SK-N-SH (cell line): ENCODE measurements at regions not wholly inside any gene's neighbourhood (a gene's known extent, or its start where the extent isn't known, plus 50 kb on each side); places are given as distances from the start of the nearest gene placed in this dataset.

Experiments used
- CTCF ChIA-PET: fragments of 300-600, 350-600 bp; formaldehyde crosslinking; extraction: SDS; loops from one replicate; lab custom pipeline; 2021; lab: Yijun Ruan, JAX
- POLR2A ChIA-PET: fragments of 350-600 bp; sonication (Branson Sonifier 250); formaldehyde crosslinking; extraction: SDS; loops from one replicate; lab custom pipeline; 2020; ENCODE audit warnings: antibody characterized with exemption, inconsistent platforms; lab: Yijun Ruan, JAX
- DNase-seq: peaks from one replicate; pipeline ENCODE4 v3.0.0; 2012
- H2AFZ ChIP-seq: fragments of 200-600 bp; sonication (generic); 2 replicates; pipeline ENCODE4 v1.8.1; 2016; ENCODE audit warnings: antibody characterized with exemption, mild to moderate bottlenecking, low read depth
- H3F3A ChIP-seq: fragments of 200-600 bp; sonication (generic); replicated peaks from 2 replicates; pipeline ENCODE3; 2016; ENCODE audit warnings: antibody characterized with exemption, mild to moderate bottlenecking; ENCODE audit not compliant: insufficient read depth
- H3K27ac ChIP-seq, 2 experiments: fragments of 200-500 bp in 1 of 2; fragments of 200-600 bp in 1 of 2; sonication (Bioruptor generic) in 1 of 2; sonication (generic), shearing (Covaris generic) in 1 of 2; 2 replicates each; pipeline versions ENCODE4 v1.5.1 to v1.6.1; 2014 to 2016; ENCODE audit warnings: low read depth in 2 of 2, inconsistent platforms in 1 of 2, low read length in 1 of 2, mild to moderate bottlenecking in 1 of 2, mixed read lengths in 1 of 2
- H3K27me3 ChIP-seq: fragments of 200-600 bp; sonication (generic), shearing (Covaris generic); 2 replicates; pipeline ENCODE4 v1.6.1; 2016; ENCODE audit warnings: mixed run types; ENCODE audit not compliant: insufficient read depth
- H3K36me3 ChIP-seq, 2 experiments: fragments of 200-500 bp in 1 of 2; fragments of 200-600 bp in 1 of 2; sonication (Bioruptor generic) in 1 of 2; sonication (generic) in 1 of 2; replicated peaks in 1 of 2; 2 replicates each; pipeline versions ENCODE3 to v1.5.1; 2014 to 2016; ENCODE audit warnings: low read length in 1 of 2, mild to moderate bottlenecking in 1 of 2; ENCODE audit not compliant: insufficient read depth in 2 of 2, control insufficient read depth in 1 of 2
- H3K4me1 ChIP-seq, 2 experiments: fragments of 200-500 bp in 1 of 2; fragments of 200-600 bp in 1 of 2; sonication (Bioruptor generic) in 1 of 2; sonication (generic), shearing (Covaris generic) in 1 of 2; 2 replicates each; pipeline versions ENCODE4 v1.5.1 to v1.6.1; 2014 to 2016; ENCODE audit warnings: low read depth in 1 of 2, low read length in 1 of 2, mixed run types in 1 of 2; ENCODE audit not compliant: insufficient read depth in 2 of 2, control insufficient read depth in 1 of 2
- H3K4me2 ChIP-seq: fragments of 200-600 bp; sonication (generic), shearing (Covaris generic); 2 replicates; pipeline ENCODE4 v1.6.1; 2017; ENCODE audit warnings: mixed run types
- H3K4me3 ChIP-seq, 2 experiments: fragments of 200-500 bp in 1 of 2; fragments of 200-600 bp in 1 of 2; sonication (Bioruptor generic) in 1 of 2; sonication (generic), shearing (Covaris generic) in 1 of 2; 2 replicates each; pipeline versions ENCODE4 v1.5.1 to v1.8.1; 2014 to 2016; ENCODE audit warnings: low read depth in 2 of 2, inconsistent platforms in 1 of 2, low read length in 1 of 2, mild to moderate bottlenecking in 1 of 2, mixed read lengths in 1 of 2, moderate library complexity in 1 of 2
- H3K79me2 ChIP-seq: fragments of 200-600 bp; sonication (generic); 2 replicates; pipeline ENCODE4 v1.8.1; 2017; ENCODE audit warnings: mild to moderate bottlenecking; ENCODE audit not compliant: insufficient read depth
- H3K9ac ChIP-seq: fragments of 200-600 bp; sonication (generic); 2 replicates; pipeline ENCODE4 v1.6.1; 2017; ENCODE audit warnings: mixed run types
- H3K9me2 ChIP-seq: fragments of 200-600 bp; sonication (generic); 2 replicates; pipeline ENCODE4 v1.6.1; 2017; ENCODE audit warnings: mixed run types
- H3K9me3 ChIP-seq: fragments of 200-600 bp; sonication (generic); 2 replicates; pipeline ENCODE4 v1.6.1; 2017; ENCODE audit warnings: mixed run types, mild to moderate bottlenecking, moderate library complexity
- H4K20me1 ChIP-seq: fragments of 200-600 bp; sonication (generic); 2 replicates; pipeline ENCODE4 v1.6.1; 2017; ENCODE audit warnings: mild to moderate bottlenecking, mixed run types; ENCODE audit not compliant: insufficient read depth
- CHD2 ChIP-seq: fragments of 150-350 bp; IDR thresholded peaks from 2 replicates; pipeline ENCODE4 v1.6.1; 2018; ENCODE audit warnings: low read length; ENCODE audit not compliant: partially characterized antibody
- ELF1 ChIP-seq: IDR thresholded peaks from 2 replicates; pipeline ENCODE4 v1.4.0; 2012
- EP300 ChIP-seq, 2 experiments: IDR thresholded peaks; 2 replicates each; pipeline versions ENCODE4 v1.4.0 to v1.6.1; 2012; ENCODE audit warnings: borderline replicate concordance in 1 of 2, low read depth in 1 of 2, low read length in 1 of 2
- GATA2 ChIP-seq: sonication (generic); formaldehyde crosslinking; IDR thresholded peaks from 2 replicates; pipeline ENCODE4 v1.5.0; 2020; ENCODE audit warnings: mild to moderate bottlenecking, missing genetic modification reagents
- MEF2A ChIP-seq: IDR thresholded peaks from 2 replicates; pipeline ENCODE4 v1.4.0; 2012; ENCODE audit warnings: low read depth, borderline replicate concordance
- NFIC ChIP-seq: IDR thresholded peaks from 2 replicates; pipeline ENCODE4 v1.4.0; 2012; ENCODE audit warnings: borderline replicate concordance
- NRF1 ChIP-seq: IDR thresholded peaks from 2 replicates; pipeline ENCODE4 v1.6.1; 2012; ENCODE audit warnings: low read depth, mild to moderate bottlenecking, low read length
- RAD21 ChIP-seq: IDR thresholded peaks from 2 replicates; pipeline ENCODE4 v1.6.1; 2012; ENCODE audit warnings: mild to moderate bottlenecking, low read length
- SMC3 ChIP-seq: IDR thresholded peaks from 2 replicates; pipeline ENCODE4 v1.6.1; 2012; ENCODE audit warnings: low read depth, low read length, improper control_type of control experiment
- TAF1 ChIP-seq: IDR thresholded peaks from 2 replicates; pipeline ENCODE4 v1.6.1; 2012; ENCODE audit warnings: low read depth, mild to moderate bottlenecking, low read length, moderate library complexity, borderline replicate concordance
- TEAD4 ChIP-seq: IDR thresholded peaks from 2 replicates; pipeline ENCODE4 v1.4.0; 2012; ENCODE audit warnings: mild to moderate bottlenecking, borderline replicate concordance; ENCODE audit not compliant: insufficient read depth
- WGBS: methylation state at CpG from one replicate; pipeline ENCODE4 v1.1.6; 2017; ENCODE audit warnings: low lambda C conversion rate; 5-methylcytosine and 5-hydroxymethylcytosine counted together
- TF ChIP-seq, protein P1 (sequence below): IDR thresholded peaks from 2 replicates; pipeline ENCODE4 v1.4.0; 2012; ENCODE audit warnings: low read depth, borderline replicate concordance
- TF ChIP-seq, protein P2 (sequence below): IDR thresholded peaks from 2 replicates; pipeline ENCODE4 v1.4.0; 2012; ENCODE audit warnings: low read depth, borderline replicate concordance
- TF ChIP-seq, protein P3 (sequence below): fragments of 150-350 bp; IDR thresholded peaks from 2 replicates; pipeline ENCODE4 v1.6.1; 2017; ENCODE audit warnings: antibody characterized with exemption, low read length, low read depth, borderline replicate concordance

DNA sequence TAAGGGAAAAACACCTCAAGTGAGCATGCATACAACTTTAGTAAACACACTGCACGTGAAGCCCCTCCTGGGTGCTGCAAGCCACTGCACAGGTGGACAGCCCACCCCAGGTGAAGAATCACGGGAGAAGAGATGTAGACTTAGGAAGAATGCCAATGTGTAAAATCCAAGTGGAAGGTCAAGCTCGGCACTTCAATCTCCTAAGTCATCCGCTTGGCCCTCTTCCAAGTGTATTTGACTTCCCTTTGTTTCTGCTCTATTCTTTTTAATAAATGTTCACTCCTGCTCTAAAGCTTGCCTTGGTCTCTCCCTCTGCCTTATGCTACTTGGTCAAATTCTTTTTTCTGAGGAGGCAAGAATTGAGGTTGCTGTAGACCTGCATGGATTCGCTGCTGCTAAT, 316.6 kb downstream of the EDEM1 start:
- no peaks in the 10 kb centered on the region for H3K36me3 ChIP-seq
- H2AFZ ChIP-seq = no peak overlapping the region
- CTCF ChIA-PET = no interaction called here
- no peaks in the 10 kb centered on the region for H3F3A ChIP-seq
- 7% methylated on average over 5 of the region's 5 CpGs for WGBS
- TF ChIP-seq TAF1 (no peak), NFIC (no peak)
- H3K4me3 ChIP-seq = no peak overlapping the region
- H3K79me2 ChIP-seq = no peaks in the 10 kb centered on the region
- POLR2A ChIA-PET = no interaction called here
- no peaks in the 10 kb centered on the region for H4K20me1 ChIP-seq
- no peak overlapping the region for H3K27ac ChIP-seq
- no peak overlapping the region for H3K9ac ChIP-seq
- no peaks in the 10 kb centered on the region for H3K9me2 ChIP-seq
- H3K4me2 ChIP-seq = no peak overlapping the region
- DNase-seq = no peak
- no peaks in the 10 kb centered on the region for H3K4me1 ChIP-seq
- H3K27me3 ChIP-seq = no peaks in the 10 kb centered on the region
- H3K9me3 ChIP-seq = no peaks in the 10 kb centered on the region

DNA sequence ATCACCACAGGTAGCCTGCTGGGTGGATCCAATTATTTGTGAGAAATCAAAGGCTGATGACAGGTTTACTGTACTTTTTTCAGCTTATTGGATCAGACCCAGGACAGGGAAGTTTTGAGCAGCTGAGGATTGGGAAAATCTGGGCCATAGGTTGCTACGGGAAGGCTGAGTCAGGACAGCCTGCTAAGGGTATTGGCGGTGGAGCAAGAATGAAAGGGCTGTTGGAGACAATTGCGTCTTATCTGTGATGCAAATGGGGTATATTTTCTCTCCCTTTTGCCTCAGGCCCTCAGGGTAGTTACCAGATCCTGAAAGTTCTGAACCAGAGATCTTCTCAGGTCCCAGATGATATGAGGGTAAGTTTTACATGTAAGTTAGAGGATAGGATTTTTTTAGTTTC, 317.7 kb downstream of the EDEM1 start:
- Histone ChIP-seq H2AFZ (no peak overlapping the region), H3K4me1 (no peaks in the 10 kb centered on the region), H3K9me2 (no peaks in the 10 kb centered on the region), H3K9ac (no peak overlapping the region), H3K27me3 (no peaks in the 10 kb centered on the region), H3K36me3 (no peaks in the 10 kb centered on the region), H3K4me2 (no peak overlapping the region), H3F3A (no peaks in the 10 kb centered on the region), H4K20me1 (no peaks in the 10 kb centered on the region), H3K27ac (no peak overlapping the region), H3K4me3 (no peak overlapping the region), H3K79me2 (no peaks in the 10 kb centered on the region), H3K9me3 (no peaks in the 10 kb centered on the region)
- ChIA-PET POLR2A (no interaction called here), CTCF (no interaction called here)
- TF ChIP-seq RAD21 (no peak), TAF1 (no peak), GATA2 (CRISPR knock-in tag) (no peak), SMC3 (no peak), MEF2A (no peak), TEAD4 (no peak), NRF1 (no peak), ELF1 (no peak), CHD2 (no peak), EP300 (IDR thresholded peaks at IDR 0.05; ENCODE audit: borderline replicate concordance in 1 of 2, low read depth in 1 of 2, low read length in 1 of 2) (no peak)
- TF ChIP-seq, protein P1, sequence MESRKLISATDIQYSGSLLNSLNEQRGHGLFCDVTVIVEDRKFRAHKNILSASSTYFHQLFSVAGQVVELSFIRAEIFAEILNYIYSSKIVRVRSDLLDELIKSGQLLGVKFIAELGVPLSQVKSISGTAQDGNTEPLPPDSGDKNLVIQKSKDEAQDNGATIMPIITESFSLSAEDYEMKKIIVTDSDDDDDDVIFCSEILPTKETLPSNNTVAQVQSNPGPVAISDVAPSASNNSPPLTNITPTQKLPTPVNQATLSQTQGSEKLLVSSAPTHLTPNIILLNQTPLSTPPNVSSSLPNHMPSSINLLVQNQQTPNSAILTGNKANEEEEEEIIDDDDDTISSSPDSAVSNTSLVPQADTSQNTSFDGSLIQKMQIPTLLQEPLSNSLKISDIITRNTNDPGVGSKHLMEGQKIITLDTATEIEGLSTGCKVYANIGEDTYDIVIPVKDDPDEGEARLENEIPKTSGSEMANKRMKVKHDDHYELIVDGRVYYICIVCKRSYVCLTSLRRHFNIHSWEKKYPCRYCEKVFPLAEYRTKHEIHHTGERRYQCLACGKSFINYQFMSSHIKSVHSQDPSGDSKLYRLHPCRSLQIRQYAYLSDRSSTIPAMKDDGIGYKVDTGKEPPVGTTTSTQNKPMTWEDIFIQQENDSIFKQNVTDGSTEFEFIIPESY = no peak
- TF ChIP-seq, protein P2, sequence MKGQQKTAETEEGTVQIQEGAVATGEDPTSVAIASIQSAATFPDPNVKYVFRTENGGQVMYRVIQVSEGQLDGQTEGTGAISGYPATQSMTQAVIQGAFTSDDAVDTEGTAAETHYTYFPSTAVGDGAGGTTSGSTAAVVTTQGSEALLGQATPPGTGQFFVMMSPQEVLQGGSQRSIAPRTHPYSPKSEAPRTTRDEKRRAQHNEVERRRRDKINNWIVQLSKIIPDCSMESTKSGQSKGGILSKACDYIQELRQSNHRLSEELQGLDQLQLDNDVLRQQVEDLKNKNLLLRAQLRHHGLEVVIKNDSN = no peak
- TF ChIP-seq, protein P3, sequence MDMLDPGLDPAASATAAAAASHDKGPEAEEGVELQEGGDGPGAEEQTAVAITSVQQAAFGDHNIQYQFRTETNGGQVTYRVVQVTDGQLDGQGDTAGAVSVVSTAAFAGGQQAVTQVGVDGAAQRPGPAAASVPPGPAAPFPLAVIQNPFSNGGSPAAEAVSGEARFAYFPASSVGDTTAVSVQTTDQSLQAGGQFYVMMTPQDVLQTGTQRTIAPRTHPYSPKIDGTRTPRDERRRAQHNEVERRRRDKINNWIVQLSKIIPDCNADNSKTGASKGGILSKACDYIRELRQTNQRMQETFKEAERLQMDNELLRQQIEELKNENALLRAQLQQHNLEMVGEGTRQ = no peak
- WGBS = 10% methylated on average over 3 of the region's 3 CpGs
- DNase-seq = no peak
